GM12878 (cell line): ENCODE measurements at regions not wholly inside any gene's neighbourhood (a gene's known extent, or its start where the extent isn't known, plus 50 kb on each side); places are given as distances from the start of the nearest gene placed in this dataset.

Source experiments
- ATAC-seq: fragments of 200-7000 bp; cut with Tn5 transposase; 3 replicates; pipeline ENCODE4 v1.9.1; 2020; ENCODE audit warnings: mild to moderate bottlenecking, moderate library complexity
- BruUV-seq: library from RNA; stranded (reverse); fragments of 400-500 nt; replicated peaks from 2 replicates; lab custom pipeline; 2021; lab: Mats Ljungman, UMichigan
- CTCF ChIA-PET: fragments of 300-600 bp; sonication (Branson Sonifier 250); formaldehyde crosslinking; extraction: SDS; loops from one replicate; lab custom pipeline; 2021; ENCODE audit warnings: inconsistent platforms; lab: Yijun Ruan, JAX
- POLR2A ChIA-PET: fragments of 350-600 bp; formaldehyde crosslinking; extraction: SDS; loops from one replicate; lab custom pipeline; 2021; ENCODE audit warnings: inconsistent platforms; lab: Charles Lee
- RAD21 ChIA-PET: fragments of 300-600 bp; sonication (Branson Sonifier 250); formaldehyde crosslinking; loops from one replicate; lab custom pipeline; 2023; ENCODE audit warnings: antibody characterized with exemption; ENCODE audit not compliant: unreplicated experiment; lab: Charles Lee
- SMC1A ChIA-PET: fragments of 300-600 bp; sonication (Branson Sonifier 250); formaldehyde crosslinking; loops from one replicate; lab custom pipeline; 2023; ENCODE audit not compliant: unreplicated experiment, uncharacterized antibody; lab: Charles Lee
- DNase-seq: peaks from one replicate; pipeline ENCODE4 v3.0.0-alpha.2; 2011; ENCODE audit warnings: low read depth, low spot score
- FAIRE-seq: peaks from 3 replicates; lab custom pipeline; 2011; peaks lifted over from hg19 to GRCh38; lab: Jason Lieb, UNC
- H2AFZ ChIP-seq: 2 replicates; pipeline ENCODE4 v1.6.0; 2011; ENCODE audit warnings: low read depth, low read length, control low read depth; ENCODE audit not compliant: control insufficient read depth
- H3K27ac ChIP-seq: 2 replicates; pipeline ENCODE4 v1.5.1; 2011; ENCODE audit warnings: control low read depth; ENCODE audit not compliant: control insufficient read depth, insufficient read depth
- H3K27me3 ChIP-seq, 2 experiments: replicated peaks in 1 of 2; 2 replicates each; pipeline versions ENCODE4 v1.6.0 to v1.6.1; 2011; ENCODE audit warnings: low read length in 1 of 2; ENCODE audit not compliant: control insufficient read depth in 2 of 2, insufficient read depth in 2 of 2
- H3K36me3 ChIP-seq, 2 experiments: 2 replicates each; pipeline ENCODE4 v1.5.1; 2011; ENCODE audit warnings: low read length in 1 of 2; ENCODE audit not compliant: control insufficient read depth in 2 of 2, insufficient read depth in 2 of 2
- H3K4me1 ChIP-seq: 2 replicates; pipeline ENCODE4 v1.6.1; 2011; ENCODE audit warnings: mild to moderate bottlenecking, low read length, moderate library complexity, mixed read lengths; ENCODE audit not compliant: control insufficient read depth, insufficient read depth
- H3K4me2 ChIP-seq: 2 replicates; pipeline ENCODE4 v1.6.0; 2011; ENCODE audit warnings: control low read depth; ENCODE audit not compliant: control insufficient read depth, insufficient read depth
- H3K4me3 ChIP-seq: fragments of 200-600 bp; sonication (generic); 2 replicates; pipeline ENCODE4 v1.5.1; 2016
- H3K79me2 ChIP-seq: 2 replicates; pipeline ENCODE4 v1.6.0; 2011; ENCODE audit warnings: low read length; ENCODE audit not compliant: control insufficient read depth, insufficient read depth
- H3K9ac ChIP-seq: 2 replicates; pipeline ENCODE4 v1.8.0; 2011; ENCODE audit warnings: low read length, control low read depth, mixed read lengths; ENCODE audit not compliant: control insufficient read depth, insufficient read depth
- H3K9me3 ChIP-seq: replicated peaks from 3 replicates; pipeline ENCODE4 v1.5.1; 2011; ENCODE audit warnings: mild to moderate bottlenecking, low read length; ENCODE audit not compliant: control insufficient read depth, insufficient read depth
- H4K20me1 ChIP-seq: 2 replicates; pipeline ENCODE4 v1.6.0; 2011; ENCODE audit not compliant: control insufficient read depth, insufficient read depth
- HDAC6 ChIP-seq: fragments of 200-600 bp; sonication (generic); IDR thresholded peaks from one replicate; pipeline ENCODE4 v1.8.0; 2017; ENCODE audit warnings: antibody characterized with exemption; ENCODE audit not compliant: unreplicated experiment
- IRF4 ChIP-seq: IDR thresholded peaks from 2 replicates; pipeline ENCODE4 v1.6.1; 2011; ENCODE audit warnings: low read depth, low read length
- KDM1A ChIP-seq: fragments of 200-600 bp; sonication (generic); IDR thresholded peaks from 2 replicates; pipeline ENCODE4 v1.6.1; 2016; ENCODE audit warnings: borderline replicate concordance
- MEF2B ChIP-seq: fragments of 450-650 bp; IDR thresholded peaks from 2 replicates; pipeline ENCODE4 v1.6.1; 2018; ENCODE audit warnings: mild to moderate bottlenecking, moderate library complexity; ENCODE audit not compliant: partially characterized antibody, poor library complexity, severe bottlenecking
- NFIC ChIP-seq: IDR thresholded peaks from 2 replicates; pipeline ENCODE4 v1.6.1; 2012; ENCODE audit warnings: low read depth, mild to moderate bottlenecking, inconsistent platforms, low read length, moderate library complexity
- POLR2A ChIP-seq: IDR thresholded peaks from 2 replicates; pipeline ENCODE4 v1.6.1; 2011; ENCODE audit warnings: low read depth, mild to moderate bottlenecking, low read length
- RELA ChIP-seq: fragments of 450-650 bp; IDR thresholded peaks from 2 replicates; pipeline ENCODE4 v1.8.0; 2014; ENCODE audit warnings: borderline replicate concordance; ENCODE audit not compliant: partially characterized antibody
- STAT3 ChIP-seq: IDR thresholded peaks from 2 replicates; pipeline ENCODE4 v1.6.1; 2011; ENCODE audit warnings: low read depth, low read length, improper control_type of control experiment
- SUPT20H ChIP-seq: IDR thresholded peaks from 2 replicates; pipeline ENCODE4 v1.6.1; 2011; ENCODE audit warnings: low read depth, mild to moderate bottlenecking, low read length, moderate library complexity, borderline replicate concordance; ENCODE audit not compliant: control insufficient read depth
- TARDBP ChIP-seq: IDR thresholded peaks from 2 replicates; pipeline ENCODE4 v1.6.1; 2016; ENCODE audit warnings: borderline replicate concordance
- TCF7 ChIP-seq: IDR thresholded peaks from 2 replicates; pipeline ENCODE4 v1.6.1; 2014; ENCODE audit warnings: antibody characterized with exemption, borderline replicate concordance
- ZNF217 ChIP-seq: fragments of 450-650 bp; IDR thresholded peaks from 2 replicates; pipeline ENCODE4 v1.6.1; 2017; ENCODE audit warnings: antibody characterized with exemption, mild to moderate bottlenecking
- WGBS: methylation state at CpG from one replicate; pipeline ENCODE4 v1.1.6; 2016; ENCODE audit warnings: low lambda C conversion rate; ENCODE audit not compliant: insufficient replicate concordance, insufficient coverage; ENCODE audit errors: missing lambda C conversion rate; 5-methylcytosine and 5-hydroxymethylcytosine counted together
- in situ Hi-C: fragments of 300-500 bp; cut with MboI; formaldehyde crosslinking; loops from 9 replicates; pipeline ENCODE4 v1.14.3; 2018; ENCODE audit warnings: mixed read lengths
- intact Hi-C: fragments of 100-400 bp; cut with micrococcal nuclease; formaldehyde crosslinking; loops from one replicate; pipeline ENCODE4 v1.14.2; 2022; ENCODE audit not compliant: unreplicated experiment
- TF ChIP-seq, protein P1 (sequence below): fragments of 150-350 bp; IDR thresholded peaks from 2 replicates; pipeline ENCODE4 v1.6.1; 2014; ENCODE audit warnings: mild to moderate bottlenecking, low read depth, low read length
- TF ChIP-seq, protein P2 (sequence below): fragments of 450-650 bp; IDR thresholded peaks from 2 replicates; pipeline ENCODE4 v1.6.1; 2018; ENCODE audit warnings: mild to moderate bottlenecking, low read depth, moderate library complexity; ENCODE audit not compliant: partially characterized antibody
- TF ChIP-seq, protein P3 (sequence below): fragments of 450-650 bp; IDR thresholded peaks from 2 replicates; pipeline ENCODE4 v1.6.1; 2016; ENCODE audit warnings: mild to moderate bottlenecking, moderate library complexity, borderline replicate concordance

DNA sequence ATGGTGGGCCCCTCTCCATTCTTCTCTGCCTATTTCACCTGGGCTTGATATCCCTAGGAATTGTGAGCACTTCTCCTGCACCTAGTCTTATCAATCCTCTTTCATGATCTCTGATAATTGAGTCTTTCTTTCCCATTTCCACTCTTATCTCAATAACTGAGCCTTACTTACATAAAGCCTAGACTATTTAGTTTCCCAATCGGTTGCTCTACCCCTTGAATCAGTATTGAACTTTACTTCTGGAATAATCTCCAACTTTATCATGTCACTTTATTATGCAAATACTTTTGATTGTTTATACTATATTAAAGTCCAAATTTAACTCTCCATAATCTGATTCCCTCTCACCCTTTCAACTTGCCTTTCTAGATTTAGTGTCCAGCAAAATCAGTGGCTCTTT is 222.7 kb downstream of the SPRY1 start:
- CTCF ChIA-PET, result interaction anchor here (0.8 to 1.0 kb wide), 2 partner anchors 9 to 45 kb away, joined by 3 read pairs; no protein-coding TSS in a partner anchor
- no peak for FAIRE-seq
- no peaks in the 10 kb centered on the region for H3K79me2 ChIP-seq

More for the DNA sequence above, 222.7 kb downstream of the SPRY1 start:
- Histone ChIP-seq H3K4me2 (no peak overlapping the region), H3K4me1 (no peaks in the 10 kb centered on the region), H3K4me3 (no peak overlapping the region), H4K20me1 (no peaks in the 10 kb centered on the region), H3K9ac (no peak overlapping the region), H2AFZ (no peak overlapping the region), H3K27ac (no peak overlapping the region), H3K36me3 (no peaks in the 10 kb centered on the region), H3K27me3 (no peaks in the 10 kb centered on the region; a peak in 1 of 4 replicates), H3K9me3 (no peaks in the 10 kb centered on the region; the same call in 2 of the 3 replicates)
- no peak for DNase-seq
- ChIA-PET RAD21 (no interaction called here), SMC1A (interaction anchor here (0.7 to 2.0 kb wide), 3 partner anchors 19 to 55 kb away, joined by 3 to 7 read pairs (median 3); no protein-coding TSS in a partner anchor), POLR2A (no interaction called here)
- in situ Hi-C loops, result no loop called here
- intact Hi-C loops, result no loop called here
- no TSS peak for BruUV-seq
- WGBS, result 5% methylated on average over 1 of the region's 1 CpG
- no peak for ATAC-seq
- TF ChIP-seq RELA (no peak), STAT3 (no peak), MEF2B (no peak), IRF4 (no peak), NFIC (no peak), KDM1A (no peak), TCF7 (no peak), POLR2A (no peak), TARDBP (no peak), SUPT20H (no peak), HDAC6 (no peak), ZNF217 (no peak)
- TF ChIP-seq, protein P1, sequence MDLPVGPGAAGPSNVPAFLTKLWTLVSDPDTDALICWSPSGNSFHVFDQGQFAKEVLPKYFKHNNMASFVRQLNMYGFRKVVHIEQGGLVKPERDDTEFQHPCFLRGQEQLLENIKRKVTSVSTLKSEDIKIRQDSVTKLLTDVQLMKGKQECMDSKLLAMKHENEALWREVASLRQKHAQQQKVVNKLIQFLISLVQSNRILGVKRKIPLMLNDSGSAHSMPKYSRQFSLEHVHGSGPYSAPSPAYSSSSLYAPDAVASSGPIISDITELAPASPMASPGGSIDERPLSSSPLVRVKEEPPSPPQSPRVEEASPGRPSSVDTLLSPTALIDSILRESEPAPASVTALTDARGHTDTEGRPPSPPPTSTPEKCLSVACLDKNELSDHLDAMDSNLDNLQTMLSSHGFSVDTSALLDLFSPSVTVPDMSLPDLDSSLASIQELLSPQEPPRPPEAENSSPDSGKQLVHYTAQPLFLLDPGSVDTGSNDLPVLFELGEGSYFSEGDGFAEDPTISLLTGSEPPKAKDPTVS, result no peak
- TF ChIP-seq, protein P2, sequence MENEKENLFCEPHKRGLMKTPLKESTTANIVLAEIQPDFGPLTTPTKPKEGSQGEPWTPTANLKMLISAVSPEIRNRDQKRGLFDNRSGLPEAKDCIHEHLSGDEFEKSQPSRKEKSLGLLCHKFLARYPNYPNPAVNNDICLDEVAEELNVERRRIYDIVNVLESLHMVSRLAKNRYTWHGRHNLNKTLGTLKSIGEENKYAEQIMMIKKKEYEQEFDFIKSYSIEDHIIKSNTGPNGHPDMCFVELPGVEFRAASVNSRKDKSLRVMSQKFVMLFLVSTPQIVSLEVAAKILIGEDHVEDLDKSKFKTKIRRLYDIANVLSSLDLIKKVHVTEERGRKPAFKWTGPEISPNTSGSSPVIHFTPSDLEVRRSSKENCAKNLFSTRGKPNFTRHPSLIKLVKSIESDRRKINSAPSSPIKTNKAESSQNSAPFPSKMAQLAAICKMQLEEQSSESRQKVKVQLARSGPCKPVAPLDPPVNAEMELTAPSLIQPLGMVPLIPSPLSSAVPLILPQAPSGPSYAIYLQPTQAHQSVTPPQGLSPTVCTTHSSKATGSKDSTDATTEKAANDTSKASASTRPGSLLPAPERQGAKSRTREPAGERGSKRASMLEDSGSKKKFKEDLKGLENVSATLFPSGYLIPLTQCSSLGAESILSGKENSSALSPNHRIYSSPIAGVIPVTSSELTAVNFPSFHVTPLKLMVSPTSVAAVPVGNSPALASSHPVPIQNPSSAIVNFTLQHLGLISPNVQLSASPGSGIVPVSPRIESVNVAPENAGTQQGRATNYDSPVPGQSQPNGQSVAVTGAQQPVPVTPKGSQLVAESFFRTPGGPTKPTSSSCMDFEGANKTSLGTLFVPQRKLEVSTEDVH, result no peak
- TF ChIP-seq, protein P3, sequence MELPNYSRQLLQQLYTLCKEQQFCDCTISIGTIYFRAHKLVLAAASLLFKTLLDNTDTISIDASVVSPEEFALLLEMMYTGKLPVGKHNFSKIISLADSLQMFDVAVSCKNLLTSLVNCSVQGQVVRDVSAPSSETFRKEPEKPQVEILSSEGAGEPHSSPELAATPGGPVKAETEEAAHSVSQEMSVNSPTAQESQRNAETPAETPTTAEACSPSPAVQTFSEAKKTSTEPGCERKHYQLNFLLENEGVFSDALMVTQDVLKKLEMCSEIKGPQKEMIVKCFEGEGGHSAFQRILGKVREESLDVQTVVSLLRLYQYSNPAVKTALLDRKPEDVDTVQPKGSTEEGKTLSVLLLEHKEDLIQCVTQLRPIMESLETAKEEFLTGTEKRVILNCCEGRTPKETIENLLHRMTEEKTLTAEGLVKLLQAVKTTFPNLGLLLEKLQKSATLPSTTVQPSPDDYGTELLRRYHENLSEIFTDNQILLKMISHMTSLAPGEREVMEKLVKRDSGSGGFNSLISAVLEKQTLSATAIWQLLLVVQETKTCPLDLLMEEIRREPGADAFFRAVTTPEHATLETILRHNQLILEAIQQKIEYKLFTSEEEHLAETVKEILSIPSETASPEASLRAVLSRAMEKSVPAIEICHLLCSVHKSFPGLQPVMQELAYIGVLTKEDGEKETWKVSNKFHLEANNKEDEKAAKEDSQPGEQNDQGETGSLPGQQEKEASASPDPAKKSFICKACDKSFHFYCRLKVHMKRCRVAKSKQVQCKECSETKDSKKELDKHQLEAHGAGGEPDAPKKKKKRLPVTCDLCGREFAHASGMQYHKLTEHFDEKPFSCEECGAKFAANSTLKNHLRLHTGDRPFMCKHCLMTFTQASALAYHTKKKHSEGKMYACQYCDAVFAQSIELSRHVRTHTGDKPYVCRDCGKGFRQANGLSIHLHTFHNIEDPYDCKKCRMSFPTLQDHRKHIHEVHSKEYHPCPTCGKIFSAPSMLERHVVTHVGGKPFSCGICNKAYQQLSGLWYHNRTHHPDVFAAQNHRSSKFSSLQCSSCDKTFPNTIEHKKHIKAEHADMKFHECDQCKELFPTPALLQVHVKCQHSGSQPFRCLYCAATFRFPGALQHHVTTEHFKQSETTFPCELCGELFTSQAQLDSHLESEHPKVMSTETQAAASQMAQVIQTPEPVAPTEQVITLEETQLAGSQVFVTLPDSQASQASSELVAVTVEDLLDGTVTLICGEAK, result no peak
